T-helper 17 cell (primary cell): ENCODE measurements at regions not wholly inside any gene's neighbourhood (a gene's known extent, or its start where the extent isn't known, plus 50 kb on each side); places are given as distances from the start of the nearest gene placed in this dataset.

Experiments used
- ATAC-seq: fragments of 150-1000 bp; cut with Tn5 transposase; 2 replicates; pipeline ENCODE4 v1.10.0; 2021; ENCODE audit warnings: mild to moderate bottlenecking, moderate library complexity
- DNase-seq, 3 donors: peaks; one replicate each; pipeline versions ENCODE4 v3.0.0 to v3.0.0-alpha.2; 2020 to 2021
- H3K9me3 ChIP-seq: one replicate; pipeline ENCODE4 v1.7.0; 2013; ENCODE audit warnings: low read length, mild to moderate bottlenecking; ENCODE audit not compliant: control insufficient read depth, poor library complexity, severe bottlenecking
- H3K27ac Mint-ChIP-seq: one replicate; pipeline ENCODE4 v1.8.0; 2022; ENCODE audit warnings: mild to moderate bottlenecking, moderate library complexity, mixed read lengths
- H3K27me3 Mint-ChIP-seq: one replicate; pipeline ENCODE4 v1.8.0; 2022; ENCODE audit warnings: mixed read lengths
- H3K36me3 Mint-ChIP-seq: one replicate; pipeline ENCODE4 v1.8.0; 2022; ENCODE audit warnings: low read depth, mixed read lengths
- H3K4me1 Mint-ChIP-seq: one replicate; pipeline ENCODE4 v1.8.0; 2022; ENCODE audit warnings: mild to moderate bottlenecking, mixed read lengths
- H3K4me3 Mint-ChIP-seq: one replicate; pipeline ENCODE4 v1.8.0; 2022; ENCODE audit warnings: mild to moderate bottlenecking, moderate library complexity, mixed read lengths

GRCh38 chr2:220420820-220421219 lies 793.4 kb downstream of the SLC4A3 start:
- no peak overlapping the region for H3K4me3 Mint-ChIP-seq
- no peaks in the 10 kb centered on the region for H3K36me3 Mint-ChIP-seq
- DNase-seq (no peak), ATAC-seq (no peak)
- H3K27ac Mint-ChIP-seq: no peak overlapping the region
- H3K27me3 Mint-ChIP-seq: no peaks in the 10 kb centered on the region
- H3K9me3 ChIP-seq: no peaks in the 10 kb centered on the region
- no peaks in the 10 kb centered on the region for H3K4me1 Mint-ChIP-seq

DNA sequence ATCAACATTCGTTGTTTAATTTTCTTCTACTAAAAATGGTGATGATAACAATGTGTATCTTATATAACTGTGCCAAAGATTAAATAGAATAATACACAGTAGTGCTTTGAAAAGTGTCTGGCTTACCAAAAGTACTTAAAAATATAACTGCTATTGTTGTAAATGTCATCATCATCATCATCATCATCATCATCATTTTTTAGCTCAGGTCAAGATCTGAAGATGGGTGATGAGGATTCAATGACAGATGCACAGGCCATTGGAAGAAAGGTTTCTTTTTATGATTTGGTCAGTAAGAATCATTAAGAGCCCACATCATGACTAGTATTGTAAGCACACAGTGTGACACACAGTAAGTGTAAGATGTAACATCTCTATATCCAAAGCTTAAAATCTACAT lies 795.2 kb downstream of the SLC4A3 start:
- H3K9me3 ChIP-seq: no peaks in the 10 kb centered on the region
- Mint-ChIP-seq H3K36me3 (no peaks in the 10 kb centered on the region), H3K4me1 (no peaks in the 10 kb centered on the region), H3K27ac (no peak overlapping the region), H3K27me3 (no peaks in the 10 kb centered on the region), H3K4me3 (no peak overlapping the region)
- ATAC-seq (no peak), DNase-seq (no peak)

DNA sequence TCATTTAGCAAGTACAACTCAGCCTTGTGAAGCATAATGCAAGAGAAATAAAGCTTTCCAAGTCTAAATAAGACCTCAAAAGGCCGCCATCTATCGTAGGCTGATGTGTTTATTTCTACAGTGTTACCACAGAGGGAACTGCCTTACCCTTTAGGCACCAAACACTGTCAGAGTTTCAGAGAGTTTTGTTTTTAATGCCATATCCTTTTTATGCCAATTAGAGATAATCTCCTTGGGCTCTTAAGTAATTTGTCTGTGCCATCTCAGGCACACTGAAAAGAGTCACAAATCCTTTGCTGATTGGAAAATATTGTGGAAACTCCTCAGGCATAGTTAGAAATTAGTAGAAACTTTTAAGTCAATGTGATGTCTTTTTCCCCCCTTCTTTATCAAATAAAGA lies 797.1 kb downstream of the SLC4A3 start:
- Mint-ChIP-seq H3K4me1 (no peaks in the 10 kb centered on the region), H3K27me3 (no peaks in the 10 kb centered on the region), H3K4me3 (no peak overlapping the region), H3K27ac (no peak overlapping the region), H3K36me3 (no peaks in the 10 kb centered on the region)
- no peaks in the 10 kb centered on the region for H3K9me3 ChIP-seq
- DNase-seq (no peak), ATAC-seq (no peak)

- Mint-ChIP-seq H3K27me3 (no peaks in the 10 kb centered on the region), H3K36me3 (no peaks in the 10 kb centered on the region), H3K27ac (no peak overlapping the region), H3K4me1 (no peaks in the 10 kb centered on the region), H3K4me3 (no peak overlapping the region)
- ATAC-seq: no peak
- no peaks in the 10 kb centered on the region for H3K9me3 ChIP-seq
- no peak for DNase-seq
Measured at GRCh38 chr2:220432645-220433044, 805.2 kb downstream of the SLC4A3 start.

GRCh38 chr2:220433131-220433530 lies 805.7 kb downstream of the SLC4A3 start:
- Mint-ChIP-seq H3K27me3 (no peaks in the 10 kb centered on the region), H3K4me1 (no peaks in the 10 kb centered on the region), H3K4me3 (no peak overlapping the region), H3K36me3 (no peaks in the 10 kb centered on the region), H3K27ac (no peak overlapping the region)
- ATAC-seq (no peak), DNase-seq (no peak)
- H3K9me3 ChIP-seq: no peaks in the 10 kb centered on the region

DNA sequence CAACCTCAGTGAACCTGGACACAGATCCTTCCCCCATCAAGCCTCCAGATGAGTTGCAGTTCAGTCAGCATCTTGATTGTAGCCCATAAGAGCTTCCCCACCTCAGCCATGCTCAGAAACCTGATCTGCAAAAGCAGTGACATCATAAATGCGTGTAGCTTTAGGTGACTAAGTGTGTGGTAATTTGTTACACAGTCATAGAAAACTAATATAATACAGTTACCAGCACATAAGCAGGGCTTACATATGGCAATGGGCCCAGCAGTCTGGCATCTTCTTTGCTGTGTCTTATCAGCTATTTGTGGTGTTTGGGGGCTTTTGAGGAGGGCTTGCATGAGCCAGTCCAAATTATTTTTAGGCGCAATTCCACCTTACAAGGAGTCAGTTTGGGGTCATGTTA lies 807.0 kb downstream of the SLC4A3 start:
- H3K9me3 ChIP-seq: no peaks in the 10 kb centered on the region
- H3K4me1 Mint-ChIP-seq: no peaks in the 10 kb centered on the region
- no peak overlapping the region for H3K4me3 Mint-ChIP-seq
- H3K27me3 Mint-ChIP-seq: no peaks in the 10 kb centered on the region
- H3K27ac Mint-ChIP-seq: no peak overlapping the region
- no peak for ATAC-seq
- no peaks in the 10 kb centered on the region for H3K36me3 Mint-ChIP-seq
- DNase-seq: no peak

DNA sequence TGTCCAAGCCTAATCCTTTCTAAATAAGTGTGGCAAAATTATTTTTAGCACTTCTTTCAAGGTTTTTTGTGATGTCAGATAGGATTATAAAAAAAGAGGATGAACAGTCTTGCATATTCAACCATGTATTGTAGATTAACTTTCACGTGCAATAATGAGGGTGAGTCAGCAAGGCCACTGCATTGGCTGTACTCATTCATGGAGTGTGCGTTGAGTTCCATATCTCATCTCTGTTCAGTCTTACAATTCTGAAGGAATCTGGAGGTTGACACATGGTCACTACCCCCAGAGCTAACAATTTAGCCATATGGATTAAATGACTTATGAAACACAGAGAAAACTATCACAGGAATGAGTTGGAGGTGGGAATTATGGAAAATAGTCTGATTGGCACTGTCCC lies 810.5 kb downstream of the SLC4A3 start:
- H3K27ac Mint-ChIP-seq: no peak overlapping the region
- no peaks in the 10 kb centered on the region for H3K9me3 ChIP-seq

DNA sequence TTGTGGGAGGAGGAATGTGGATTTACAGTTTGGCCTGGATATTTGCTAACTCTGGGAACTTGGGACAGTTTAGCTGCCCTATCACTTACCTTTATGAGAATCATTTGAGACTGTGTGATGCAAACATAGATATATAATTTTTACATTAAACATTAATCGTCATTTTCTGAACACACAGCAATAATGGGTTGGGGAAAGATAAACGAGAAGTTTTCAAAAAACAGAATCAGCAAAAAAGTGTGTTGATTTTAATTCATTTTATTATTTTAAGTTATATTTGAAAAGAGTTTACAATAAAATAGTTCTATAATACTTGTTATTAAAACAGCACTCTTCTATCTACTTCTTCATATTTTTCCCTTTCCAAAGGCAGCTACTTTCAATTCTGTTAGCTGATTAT lies 813.3 kb downstream of the SLC4A3 start:
- ATAC-seq (no peak), DNase-seq (no peak)
- H3K36me3 Mint-ChIP-seq: no peaks in the 10 kb centered on the region
- no peaks in the 10 kb centered on the region for H3K9me3 ChIP-seq
- no peaks in the 10 kb centered on the region for H3K4me1 Mint-ChIP-seq
- H3K4me3 Mint-ChIP-seq: no peak overlapping the region
- no peak overlapping the region for H3K27ac Mint-ChIP-seq
- H3K27me3 Mint-ChIP-seq: no peaks in the 10 kb centered on the region

More for the DNA sequence above, 810.5 kb downstream of the SLC4A3 start:
- Mint-ChIP-seq H3K27me3 (no peaks in the 10 kb centered on the region), H3K4me3 (no peak overlapping the region), H3K4me1 (no peaks in the 10 kb centered on the region), H3K36me3 (no peaks in the 10 kb centered on the region)
- no peak for ATAC-seq
- no peak for DNase-seq

GRCh38 chr2:220441404-220441803 lies 814.0 kb downstream of the SLC4A3 start:
- H3K9me3 ChIP-seq: no peaks in the 10 kb centered on the region
- Mint-ChIP-seq H3K27me3 (no peaks in the 10 kb centered on the region), H3K36me3 (no peaks in the 10 kb centered on the region), H3K4me1 (no peaks in the 10 kb centered on the region), H3K27ac (no peak overlapping the region), H3K4me3 (no peak overlapping the region)
- ATAC-seq: no peak
- DNase-seq: no peak

- ATAC-seq (no peak), DNase-seq (no peak)
- no peak overlapping the region for H3K27ac Mint-ChIP-seq
- no peaks in the 10 kb centered on the region for H3K27me3 Mint-ChIP-seq
- H3K9me3 ChIP-seq: no peaks in the 10 kb centered on the region
- no peak overlapping the region for H3K4me3 Mint-ChIP-seq
- no peaks in the 10 kb centered on the region for H3K36me3 Mint-ChIP-seq
- no peaks in the 10 kb centered on the region for H3K4me1 Mint-ChIP-seq
Measured at GRCh38 chr2:220442012-220442411, 814.6 kb downstream of the SLC4A3 start.

DNA sequence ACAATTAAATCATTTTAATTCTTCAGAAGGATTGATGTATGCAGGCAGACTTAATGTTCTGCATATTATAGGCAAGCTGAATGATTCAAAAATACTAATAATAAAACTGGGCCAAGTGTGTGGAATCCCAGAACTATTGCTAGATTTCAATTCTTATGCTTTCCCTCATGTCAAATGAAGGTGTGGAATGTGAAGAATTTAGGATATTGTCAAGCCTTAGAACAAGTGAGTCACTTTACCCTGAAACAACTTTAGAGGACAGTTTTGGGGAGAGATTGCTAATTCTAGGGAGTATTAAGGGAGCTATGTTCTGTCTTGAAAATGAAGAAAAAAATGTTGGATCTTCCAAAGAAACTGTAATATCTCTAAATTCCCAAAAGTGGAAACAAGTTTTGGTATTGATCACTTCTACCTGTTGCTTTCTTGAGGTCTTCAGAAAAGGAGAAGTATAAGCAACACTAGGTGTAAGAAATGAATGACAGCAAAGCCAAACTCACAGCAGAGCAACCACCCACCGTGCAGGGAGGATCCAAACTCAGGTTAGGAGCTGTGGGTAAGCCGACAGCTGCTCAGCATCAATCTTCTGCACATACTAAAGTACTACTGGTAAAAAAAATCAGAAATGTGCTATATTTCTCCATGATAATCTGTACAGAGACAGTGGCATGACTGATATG lies 818.1 kb downstream of the SLC4A3 start:
- H3K27ac Mint-ChIP-seq: no peak overlapping the region
- H3K36me3 Mint-ChIP-seq: no peaks in the 10 kb centered on the region
- H3K4me1 Mint-ChIP-seq: no peaks in the 10 kb centered on the region
- no peaks in the 10 kb centered on the region for H3K27me3 Mint-ChIP-seq
- ATAC-seq: no peak
- H3K4me3 Mint-ChIP-seq: no peak overlapping the region
- DNase-seq: no peak
- no peaks in the 10 kb centered on the region for H3K9me3 ChIP-seq

GRCh38 chr2:220446106-220446712 lies 818.8 kb downstream of the SLC4A3 start:
- ATAC-seq: no peak
- Mint-ChIP-seq H3K4me3 (no peak overlapping the region), H3K36me3 (no peaks in the 10 kb centered on the region), H3K27ac (no peak overlapping the region), H3K27me3 (no peaks in the 10 kb centered on the region), H3K4me1 (no peaks in the 10 kb centered on the region)
- DNase-seq: no peak
- no peaks in the 10 kb centered on the region for H3K9me3 ChIP-seq

DNA sequence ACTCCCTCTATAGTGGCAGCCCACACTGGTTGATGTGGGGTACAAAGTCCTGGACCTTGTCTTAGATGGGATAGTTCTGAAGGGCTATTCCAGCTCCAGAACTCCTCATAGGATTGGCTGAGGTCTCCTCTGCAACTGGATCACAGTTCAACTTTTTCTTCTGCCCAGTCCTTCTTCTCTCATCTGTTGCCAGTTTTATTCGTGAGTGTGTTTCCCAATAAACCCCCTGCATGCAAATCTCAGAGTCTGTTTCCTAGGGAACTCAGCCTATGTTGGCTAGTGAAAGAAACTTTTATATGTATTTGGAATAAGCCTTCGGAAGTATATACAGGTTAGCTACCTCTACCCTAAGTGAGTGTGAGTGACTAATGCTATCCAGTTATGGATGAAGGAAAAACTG lies 823.4 kb downstream of the SLC4A3 start:
- Mint-ChIP-seq H3K27me3 (no peaks in the 10 kb centered on the region), H3K4me1 (no peaks in the 10 kb centered on the region), H3K27ac (no peak overlapping the region), H3K4me3 (no peak overlapping the region), H3K36me3 (no peaks in the 10 kb centered on the region)
- DNase-seq (no peak), ATAC-seq (no peak)
- no peaks in the 10 kb centered on the region for H3K9me3 ChIP-seq

DNA sequence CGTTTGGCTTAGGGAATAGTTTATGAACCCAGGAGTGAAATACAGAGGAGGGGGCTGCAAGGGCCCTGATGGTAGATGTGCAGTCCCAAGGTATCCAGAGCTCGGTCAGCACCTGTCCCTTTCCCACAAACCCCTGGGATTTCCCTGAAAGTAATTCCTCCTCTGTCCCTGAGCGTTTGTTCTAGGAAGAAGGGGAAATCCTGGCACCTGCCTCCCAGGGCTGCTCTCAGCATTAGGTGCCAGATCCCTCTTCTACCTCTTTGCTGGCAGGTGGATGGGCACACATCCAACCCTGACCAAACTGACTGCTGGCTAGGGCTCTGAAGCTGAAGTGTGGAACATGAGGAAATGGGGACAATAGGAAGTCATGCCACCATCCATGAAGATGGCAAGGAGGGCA lies 824.0 kb downstream of the SLC4A3 start:
- Mint-ChIP-seq H3K27me3 (no peaks in the 10 kb centered on the region), H3K36me3 (no peaks in the 10 kb centered on the region)
- ATAC-seq: no peak

More for the DNA sequence above, 824.0 kb downstream of the SLC4A3 start:
- Mint-ChIP-seq H3K4me1 (no peaks in the 10 kb centered on the region), H3K4me3 (no peak overlapping the region), H3K27ac (no peak overlapping the region)
- no peaks in the 10 kb centered on the region for H3K9me3 ChIP-seq
- DNase-seq: no peak
